Inflammatory macrophage (primary cell): ENCODE measurements at regions not wholly inside any gene's neighbourhood (a gene's known extent, or its start where the extent isn't known, plus 50 kb on each side); places are given as distances from the start of the nearest gene placed in this dataset.
"Not testable (repeated sequence)": the region's sequence is repeated elsewhere in the genome, so short reads cannot be mapped to it uniquely, and the experiment has no call there.

Experiments
- DNase-seq, 2 donors: peaks; one replicate each; pipeline ENCODE4 v3.0.0-alpha.2; 2020 to 2022

GRCh38 chrX:114450911-114451310 lies 133.0 kb upstream of the HTR2C start:
- DNase-seq: no peak

- DNase-seq: no peak
These were observed 132.5 kb upstream of the HTR2C start for GRCh38 chrX:114451397-114451796.

GRCh38 chrX:114462266-114462665 lies 121.6 kb upstream of the HTR2C start:
- DNase-seq: no peak

GRCh38 chrX:114465689-114466088 lies 118.2 kb upstream of the HTR2C start:
- no peak for DNase-seq

- not testable (repeated sequence) for DNase-seq
These were observed 111.9 kb upstream of the HTR2C start for GRCh38 chrX:114472008-114472407.

- no peak for DNase-seq
These were observed 111.1 kb upstream of the HTR2C start for GRCh38 chrX:114472788-114473187.

DNA sequence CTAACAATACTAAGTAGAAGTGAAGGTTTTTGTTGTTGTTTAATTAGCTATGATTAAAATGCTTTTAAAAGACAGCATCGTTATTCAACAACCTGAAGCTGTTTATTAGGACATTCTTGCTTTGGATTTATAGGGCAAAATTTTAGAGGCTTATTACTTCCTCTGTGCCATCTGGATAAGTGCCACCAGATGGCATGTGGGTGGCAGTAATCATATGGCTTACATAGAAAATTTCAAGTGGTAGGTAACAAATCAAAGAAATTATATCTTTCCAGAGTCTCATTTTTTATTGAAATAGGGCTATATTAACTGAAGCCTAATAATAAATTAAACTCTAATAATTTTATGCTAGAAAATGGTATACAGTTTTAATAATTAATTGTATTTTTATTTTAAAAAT lies 83.3 kb upstream of the HTR2C start:
- DNase-seq: peak in 1 of 2 donors; percentile 0

GRCh38 chrX:114508756-114509155 lies 75.1 kb upstream of the HTR2C start:
- no peak for DNase-seq

DNA sequence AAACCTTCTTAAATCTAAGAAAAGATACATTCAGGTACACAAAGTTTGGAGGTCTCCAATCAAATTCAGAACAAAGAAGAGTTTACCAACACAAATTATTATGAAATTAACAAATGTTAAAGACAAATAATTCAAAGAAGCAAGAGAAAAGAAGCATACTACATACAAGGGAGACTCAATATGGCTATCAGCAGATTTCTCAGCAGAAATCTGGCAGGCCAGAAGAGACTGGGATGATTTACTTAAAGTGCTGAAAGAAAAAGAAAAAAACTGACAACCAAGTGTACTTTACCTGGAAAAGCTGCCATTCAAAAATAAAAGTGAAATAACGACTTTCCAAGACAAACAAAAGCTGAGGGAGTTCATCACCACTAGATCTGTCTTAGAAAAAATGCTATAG lies 64.4 kb upstream of the HTR2C start:
- no peak for DNase-seq

DNA sequence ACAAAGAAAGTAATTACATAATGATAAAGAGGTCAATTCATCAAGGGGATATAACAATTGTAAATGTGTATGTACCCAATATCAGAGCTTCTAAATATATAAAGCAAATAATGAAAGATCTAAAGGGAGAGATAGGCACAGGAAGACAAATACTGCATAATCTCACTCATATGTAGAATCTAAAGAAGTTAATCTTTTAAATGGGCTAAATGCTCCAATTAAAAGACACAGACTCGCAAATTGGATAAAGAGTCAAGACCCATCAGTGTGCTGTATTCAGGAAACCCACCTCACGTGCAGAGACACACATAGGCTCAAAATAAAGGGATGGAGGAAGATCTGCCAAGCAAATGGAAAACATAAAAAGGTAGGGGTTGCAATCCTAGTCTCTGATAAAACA lies 63.2 kb upstream of the HTR2C start:
- not testable (repeated sequence) for DNase-seq

DNA sequence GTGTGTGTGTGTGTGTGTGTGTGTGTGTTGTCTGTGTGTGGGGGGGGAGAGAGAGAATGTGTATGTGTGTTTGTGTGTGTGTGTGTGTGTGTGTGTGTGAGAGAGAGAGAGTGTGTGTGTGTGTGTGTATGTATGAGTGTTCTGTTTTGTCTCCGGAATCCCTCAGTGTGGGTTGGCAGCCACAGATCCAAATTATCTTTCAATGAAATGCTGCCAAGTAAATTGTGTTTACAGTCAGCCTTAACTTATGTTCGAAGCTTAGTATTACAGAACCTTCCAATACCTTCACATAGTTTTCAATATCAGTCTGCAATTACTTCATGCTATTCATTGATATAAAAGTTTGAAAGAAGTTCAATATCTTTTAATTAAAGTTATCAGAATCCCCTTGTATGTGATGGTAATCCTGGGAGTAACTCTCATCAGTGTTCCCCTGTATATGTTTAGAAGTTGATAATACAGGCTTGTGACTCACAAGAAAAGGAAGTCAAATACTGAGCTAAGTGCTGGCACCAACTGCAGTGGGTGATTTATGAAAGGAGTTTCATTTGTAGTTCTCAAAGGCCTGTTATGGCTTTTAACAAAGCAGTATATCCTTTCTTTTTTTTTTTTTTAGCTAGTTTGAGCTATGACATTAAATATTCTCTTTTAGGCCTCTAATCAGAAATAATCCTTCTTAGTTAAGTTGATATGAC lies 51.6 kb upstream of the HTR2C start:
- DNase-seq: no peak
